GM06990 (cell line): ENCODE measurements at regions not wholly inside any gene's neighbourhood (a gene's known extent, or its start where the extent isn't known, plus 50 kb on each side); places are given as distances from the start of the nearest gene placed in this dataset.

Experiments
- DNase-seq: peaks from one replicate; pipeline ENCODE4 v3.0.0-alpha.2; 2011; ENCODE audit not compliant: insufficient read length; ENCODE audit errors: extremely low read depth
- H3K27me3 ChIP-seq: replicated peaks from 2 replicates; pipeline ENCODE4 v1.6.0; 2011; ENCODE audit warnings: low read length; ENCODE audit not compliant: control insufficient read depth, insufficient read depth
- H3K36me3 ChIP-seq: 2 replicates; pipeline ENCODE4 v1.5.1; 2011; ENCODE audit warnings: low read length; ENCODE audit not compliant: control insufficient read depth, insufficient read depth
- H3K4me3 ChIP-seq: replicated peaks from 2 replicates; pipeline ENCODE4 v1.5.1; 2011; ENCODE audit warnings: low read depth, mild to moderate bottlenecking, control low read depth, low read length
- TF ChIP-seq, protein P1 (sequence below): IDR thresholded peaks from 2 replicates; pipeline ENCODE4 v1.5.1; 2011; ENCODE audit warnings: low read length, control low read depth, mild to moderate bottlenecking, inconsistent platforms; ENCODE audit not compliant: insufficient read depth, poor library complexity, severe bottlenecking

DNA sequence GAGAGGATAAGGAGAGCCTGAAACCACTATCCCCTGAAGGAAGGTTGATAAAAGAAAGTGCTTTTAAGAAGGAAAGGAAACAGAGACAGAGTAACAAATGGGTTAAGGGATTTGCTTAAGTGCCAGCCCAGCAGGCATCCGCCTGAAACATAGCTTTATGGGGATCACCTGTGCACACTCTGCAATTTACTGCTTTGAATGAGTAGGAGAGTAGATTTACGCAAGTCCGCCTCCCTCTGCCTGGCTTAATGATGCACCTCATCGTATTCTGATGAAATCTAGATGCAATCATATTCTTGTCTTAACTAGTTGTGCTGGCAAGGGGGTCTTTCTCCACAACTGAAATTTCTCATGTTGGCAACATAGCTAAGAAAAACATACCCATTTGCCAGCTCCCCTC lies 101.1 kb upstream of the ID4 start:
- H3K27me3 ChIP-seq: no peaks in the 10 kb centered on the region
- no peaks in the 10 kb centered on the region for H3K36me3 ChIP-seq
- TF ChIP-seq, protein P1, sequence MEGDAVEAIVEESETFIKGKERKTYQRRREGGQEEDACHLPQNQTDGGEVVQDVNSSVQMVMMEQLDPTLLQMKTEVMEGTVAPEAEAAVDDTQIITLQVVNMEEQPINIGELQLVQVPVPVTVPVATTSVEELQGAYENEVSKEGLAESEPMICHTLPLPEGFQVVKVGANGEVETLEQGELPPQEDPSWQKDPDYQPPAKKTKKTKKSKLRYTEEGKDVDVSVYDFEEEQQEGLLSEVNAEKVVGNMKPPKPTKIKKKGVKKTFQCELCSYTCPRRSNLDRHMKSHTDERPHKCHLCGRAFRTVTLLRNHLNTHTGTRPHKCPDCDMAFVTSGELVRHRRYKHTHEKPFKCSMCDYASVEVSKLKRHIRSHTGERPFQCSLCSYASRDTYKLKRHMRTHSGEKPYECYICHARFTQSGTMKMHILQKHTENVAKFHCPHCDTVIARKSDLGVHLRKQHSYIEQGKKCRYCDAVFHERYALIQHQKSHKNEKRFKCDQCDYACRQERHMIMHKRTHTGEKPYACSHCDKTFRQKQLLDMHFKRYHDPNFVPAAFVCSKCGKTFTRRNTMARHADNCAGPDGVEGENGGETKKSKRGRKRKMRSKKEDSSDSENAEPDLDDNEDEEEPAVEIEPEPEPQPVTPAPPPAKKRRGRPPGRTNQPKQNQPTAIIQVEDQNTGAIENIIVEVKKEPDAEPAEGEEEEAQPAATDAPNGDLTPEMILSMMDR: no peak
- DNase-seq: no peak
- H3K4me3 ChIP-seq: no peak overlapping the region

DNA sequence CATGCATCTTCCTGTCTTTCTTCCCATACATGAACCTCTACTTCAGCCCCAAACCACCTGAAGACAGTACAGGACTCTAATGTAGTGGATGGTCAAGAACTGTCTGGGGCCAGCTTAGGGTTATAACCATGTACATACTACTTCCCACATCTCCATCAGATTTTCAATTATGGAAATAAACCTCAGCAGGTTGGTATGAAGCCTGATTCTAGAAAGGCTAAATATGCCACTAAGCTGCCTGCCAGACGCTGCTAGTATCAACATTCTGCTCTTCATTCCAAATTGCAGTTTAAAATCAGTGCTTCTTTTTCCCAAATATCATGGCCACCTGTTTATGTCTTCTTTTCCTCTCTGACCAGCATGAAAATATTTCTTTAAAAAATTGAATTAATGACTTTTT lies 99.2 kb upstream of the ID4 start:
- DNase-seq: no peak
- Histone ChIP-seq H3K27me3 (no peaks in the 10 kb centered on the region), H3K36me3 (no peaks in the 10 kb centered on the region), H3K4me3 (no peak overlapping the region)
- TF ChIP-seq, protein P1: no peak

DNA sequence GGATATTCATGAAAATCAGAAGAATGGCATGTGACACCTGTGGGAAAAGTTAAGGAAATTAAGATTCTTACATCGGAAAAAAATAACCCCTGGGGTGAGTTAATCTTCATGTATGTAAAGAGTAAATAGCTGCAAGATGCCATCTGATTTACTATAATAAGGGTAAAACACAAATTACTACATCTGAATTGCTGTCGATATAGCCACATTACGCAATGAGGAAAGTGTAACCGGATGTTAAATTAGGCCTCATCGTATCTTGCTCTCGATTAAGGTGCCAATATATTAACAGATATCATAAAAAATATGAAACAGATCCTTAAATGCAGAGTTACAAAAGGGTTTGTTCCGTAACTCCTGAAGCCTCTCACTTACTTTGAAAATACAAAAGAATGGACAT lies 87.4 kb upstream of the ID4 start:
- Histone ChIP-seq H3K27me3 (no peaks in the 10 kb centered on the region), H3K36me3 (no peaks in the 10 kb centered on the region), H3K4me3 (no peak overlapping the region)
- DNase-seq: no peak
- TF ChIP-seq, protein P1: no peak

DNA sequence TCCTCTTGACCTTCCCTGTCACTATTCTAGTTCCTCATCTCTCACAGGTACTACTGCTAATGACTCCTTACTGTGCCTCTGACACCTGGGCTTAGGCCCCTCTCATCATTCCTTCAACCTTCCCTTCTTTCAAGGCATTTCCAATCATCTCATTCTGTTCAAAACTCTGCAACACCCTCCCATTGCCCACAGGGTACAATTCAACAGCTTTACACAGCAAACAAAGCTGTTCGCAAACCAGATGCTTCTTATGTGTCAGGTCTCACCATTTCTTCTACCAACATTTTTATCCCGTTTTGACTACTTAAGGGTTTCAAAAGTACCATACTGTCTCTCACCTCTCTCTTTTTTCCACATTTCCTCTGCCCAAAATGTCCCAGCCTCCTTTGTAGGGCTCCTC lies 84.4 kb upstream of the ID4 start:
- H3K27me3 ChIP-seq: no peaks in the 10 kb centered on the region
- no peak for DNase-seq
- TF ChIP-seq, protein P1: no peak
- no peak overlapping the region for H3K4me3 ChIP-seq
- H3K36me3 ChIP-seq: no peaks in the 10 kb centered on the region

DNA sequence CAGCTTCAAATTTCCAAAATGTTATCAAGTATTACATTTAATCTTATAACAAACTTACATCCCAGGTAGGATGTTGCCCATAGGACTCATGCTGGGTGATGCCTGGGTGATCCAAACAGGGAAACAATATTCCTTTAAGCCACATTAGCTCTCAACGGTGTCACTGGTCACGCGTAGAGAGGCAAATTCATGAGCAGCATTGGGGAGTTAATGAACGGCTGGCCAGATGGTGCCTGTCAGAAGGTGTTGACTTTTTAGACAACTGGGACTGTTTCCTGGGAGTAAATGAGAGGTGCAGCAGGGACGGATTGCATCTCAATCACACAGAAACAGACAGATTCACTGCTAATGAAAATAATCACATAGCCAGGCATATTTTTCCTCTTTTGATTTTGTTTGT lies 83.3 kb upstream of the ID4 start:
- TF ChIP-seq, protein P1: no peak
- Histone ChIP-seq H3K27me3 (no peaks in the 10 kb centered on the region), H3K36me3 (no peaks in the 10 kb centered on the region), H3K4me3 (no peak overlapping the region)
- DNase-seq: no peak

DNA sequence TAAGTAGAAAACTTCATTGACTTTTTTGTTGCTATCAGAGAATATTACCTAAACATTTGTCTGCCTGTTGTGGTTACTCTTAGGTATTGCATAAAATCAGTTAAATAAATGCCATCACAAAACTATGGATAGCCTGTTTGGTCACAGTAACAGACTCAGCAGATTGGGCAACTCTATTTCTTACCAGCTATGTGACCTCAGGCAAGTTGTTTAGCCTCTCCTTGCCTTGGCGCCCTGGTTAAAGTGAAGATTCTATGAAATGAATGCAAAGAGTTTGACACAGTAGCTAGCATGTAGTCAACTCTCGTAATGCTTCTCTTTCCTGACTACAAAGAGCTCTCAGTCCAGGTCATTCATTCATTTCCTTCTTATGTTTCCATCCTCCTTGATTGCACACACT lies 82.5 kb upstream of the ID4 start:
- no peak overlapping the region for H3K4me3 ChIP-seq
- no peak for DNase-seq
- H3K36me3 ChIP-seq: no peaks in the 10 kb centered on the region
- TF ChIP-seq, protein P1: no peak
- H3K27me3 ChIP-seq: no peaks in the 10 kb centered on the region
